ENCODE measurements at regions not wholly inside any gene's neighbourhood (a gene's known extent, or its start where the extent isn't known, plus 50 kb on each side); places are given as distances from the start of the nearest gene placed in this dataset.

GRCh38 chr21:15272591-15272990 lies 207.8 kb upstream of the NRIP1 start (continued):
- TF ChIP-seq ZNF518B (CRISPR knock-in tag; IDR thresholded peaks at IDR 0.05) = no peak
- no peak for TF ChIP-seq STAT5A (IDR thresholded peaks at IDR 0.05; ENCODE audit: borderline replicate concordance, low read length)
- TF ChIP-seq ZNF23 (CRISPR knock-in tag; IDR thresholded peaks at IDR 0.05) = no peak

- ATAC-seq = no peak
- intact Hi-C loops (cut with micrococcal nuclease) = no loop called here
- TF ChIP-seq SMARCA5 (IDR thresholded peaks at IDR 0.05) = no peak
- TF ChIP-seq PRMT5 (CRISPR knock-in tag; IDR thresholded peaks at IDR 0.05) = no peak
- TF ChIP-seq C11orf30 (IDR thresholded peaks at IDR 0.05; ENCODE audit: low read depth) = peak; percentile 26; the same call in 1 of the 2 replicates
- TF ChIP-seq MLX (CRISPR knock-in tag; conservative IDR thresholded peaks at IDR 0.05) = no peak
- TF ChIP-seq STAT5B (CRISPR knock-in tag; IDR thresholded peaks at IDR 0.05) = no peak
- TF ChIP-seq MLLT1 (IDR thresholded peaks at IDR 0.05) = no peak
- TF ChIP-seq RBFOX2 (IDR thresholded peaks at IDR 0.05; ENCODE audit: low read depth, low read length) = no peak
- no peak for TF ChIP-seq USF2 (CRISPR knock-in tag; IDR thresholded peaks at IDR 0.05)
- no peak for TF ChIP-seq ZC3H11A (IDR thresholded peaks at IDR 0.05; ENCODE audit: low read depth, low read length)
- no peak for TF ChIP-seq NR1H2 (CRISPR knock-in tag; IDR thresholded peaks at IDR 0.05)
- no peak for TF ChIP-seq ZNF41 (CRISPR knock-in tag; conservative IDR thresholded peaks at IDR 0.05)
- no peak for TF ChIP-seq ERF (CRISPR knock-in tag; IDR thresholded peaks at IDR 0.05)
- TF ChIP-seq GABPB2 (CRISPR knock-in tag; conservative IDR thresholded peaks at IDR 0.05) = no peak
These were observed 208.4 kb upstream of the NRIP1 start for GRCh38 chr21:15273244-15273643.

More at GRCh38 chr21:15273244-15273643, 208.4 kb upstream of the NRIP1 start:
- Histone ChIP-seq H3K27me3 (ENCODE audit: control insufficient read depth in 2 of 2, insufficient read depth in 2 of 2, low read length in 2 of 2) (no peaks in the 10 kb centered on the region), H3K9ac (ENCODE audit: insufficient read depth in 1 of 2, low read depth in 2 of 2, low read length in 2 of 2) (no peak overlapping the region), H3K79me2 (ENCODE audit: control insufficient read depth, insufficient read depth, low read length) (no peaks in the 10 kb centered on the region), H3K9me3 (replicated peaks; ENCODE audit: control insufficient read depth, insufficient read depth, low read depth, low read length) (no peaks in the 10 kb centered on the region), H3K36me3 (ENCODE audit: control insufficient read depth, insufficient read depth, low read length) (no peaks in the 10 kb centered on the region), H3K27ac (ENCODE audit: extremely low read depth, low read depth, low read length) (no peak overlapping the region), H3K4me2 (ENCODE audit: insufficient read depth, low read length) (no peak overlapping the region), H2AFZ (ENCODE audit: low read depth, low read length) (no peak overlapping the region), H3K4me1 (replicated peaks in 1 of 2; ENCODE audit: control insufficient read depth in 2 of 2, insufficient read depth in 2 of 2, low read length in 2 of 2) (no peaks in the 10 kb centered on the region), H3K4me3 (no peak overlapping the region), H4K20me1 (replicated peaks; ENCODE audit: control insufficient read depth, insufficient read depth, low read length) (no peaks in the 10 kb centered on the region), H3K9me1 (ENCODE audit: control insufficient read depth, insufficient read depth, low read length) (no peaks in the 10 kb centered on the region)
- WGBS (ENCODE audit: insufficient coverage, low coverage, missing lambda C conversion rate) = 38% methylated on average over 2 of the region's 2 CpGs
- BruUV-seq (replicated peaks) = no TSS peak
- FAIRE-seq = no peak
- in situ Hi-C loops (cut with MboI) = no loop called here
- DNase-seq (ENCODE audit: extremely low read depth in 1 of 4, low spot score in 3 of 4) = no peak
- ChIA-PET POLR2A (no interaction called here), CTCF (ENCODE audit: low intra/inter-chr PET ratio) (no interaction called here)
